ENCODE measurements at regions not wholly inside any gene's neighbourhood (a gene's known extent, or its start where the extent isn't known, plus 50 kb on each side); places are given as distances from the start of the nearest gene placed in this dataset.
"Not testable (repeated sequence)": the region's sequence is repeated elsewhere in the genome, so short reads cannot be mapped to it uniquely, and the experiment has no call there.

DNA sequence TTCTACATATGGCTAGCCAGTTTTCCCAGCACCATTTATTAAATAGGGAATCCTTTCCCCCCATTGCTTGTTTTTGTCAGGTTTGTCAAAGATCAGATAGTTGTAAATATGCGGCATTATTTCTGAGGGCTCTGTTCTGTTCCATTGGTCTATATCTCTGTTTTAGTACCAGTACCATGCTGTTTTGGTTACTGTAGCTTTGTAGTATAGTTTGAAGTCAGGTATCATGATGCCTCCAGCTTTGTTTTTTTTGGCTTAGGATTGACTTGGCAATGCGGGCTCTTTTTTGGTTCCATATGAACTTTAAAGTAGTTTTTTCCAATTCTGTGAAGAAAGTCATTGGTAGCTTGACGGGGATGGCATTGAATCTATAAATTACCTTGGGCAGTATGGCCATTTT, 60.0 kb upstream of the GPC3 start:
- intact Hi-C loops (cut with DNase I); H3K27ac ChIP-seq; H3K36me3 ChIP-seq; H3K27me3 ChIP-seq; H3K4me3 ChIP-seq; H3K4me1 ChIP-seq; DNase-seq; H3K9me3 ChIP-seq: not testable (repeated sequence)
- WGBS, 2 donors, result 95 to 98% methylated on average over 2 of the region's 3 CpGs

GRCh38 chrX:134067107-134067506, 81.7 kb upstream of the GPC3 start:
- H3K27me3 ChIP-seq; H3K27ac ChIP-seq; H3K36me3 ChIP-seq; H3K9me3 ChIP-seq; DNase-seq; H3K4me3 ChIP-seq; intact Hi-C loops (cut with DNase I); H3K4me1 ChIP-seq: not testable (repeated sequence)
- 86 to 93% methylated on average over 3 of the region's 3 CpGs for WGBS, 2 donors

DNA sequence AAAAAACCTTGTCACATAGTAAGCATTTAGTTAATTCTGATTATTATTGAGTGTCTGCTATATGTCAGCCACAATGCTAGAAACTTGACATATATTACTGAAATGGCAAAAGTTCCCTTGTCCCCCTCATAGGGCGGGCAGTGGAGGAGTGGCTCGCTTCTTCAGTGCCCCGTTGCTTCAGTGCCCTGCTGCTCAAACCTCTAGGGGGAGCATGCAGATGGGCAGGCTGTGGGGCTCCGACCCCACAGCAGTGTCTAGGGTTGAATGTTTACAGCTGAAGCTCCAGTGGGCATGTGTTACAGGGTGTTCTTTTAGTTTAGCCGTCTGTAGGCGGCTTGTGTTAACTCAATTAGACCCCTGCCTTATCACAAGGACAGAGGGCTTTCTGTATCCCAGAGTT, 86.5 kb upstream of the GPC3 start:
- H3K27ac ChIP-seq; H3K27me3 ChIP-seq; intact Hi-C loops (cut with DNase I); H3K36me3 ChIP-seq; H3K9me3 ChIP-seq; H3K4me1 ChIP-seq; DNase-seq; H3K4me3 ChIP-seq: not testable (repeated sequence)
- WGBS, 2 donors, result 64 to 67% methylated on average over 6 of the region's 6 CpGs

- TF ChIP-seq POLR2A (IDR thresholded peaks at IDR 0.05) (no peak), POLR2AphosphoS5 (IDR thresholded peaks at IDR 0.05) (no peak), EP300 (IDR thresholded peaks at IDR 0.05) (no peak), CTCF (IDR thresholded peaks at IDR 0.05) (no peak)
- H3K9me3 ChIP-seq, result no peaks in the 10 kb centered on the region
- H3K27me3 ChIP-seq, result no peaks in the 10 kb centered on the region
- WGBS, 2 donors, result 72 to 78% methylated on average over 2 of the region's 2 CpGs
- H3K4me1 ChIP-seq, result no peaks in the 10 kb centered on the region
- no peak overlapping the region for H3K4me3 ChIP-seq
- no peak for DNase-seq
- intact Hi-C loops (cut with DNase I), result no loop called here
- H3K27ac ChIP-seq, result no peak overlapping the region
- no peaks in the 10 kb centered on the region for H3K36me3 ChIP-seq
These were observed 87.9 kb upstream of the GPC3 start for GRCh38 chrX:134073341-134073740.

DNA sequence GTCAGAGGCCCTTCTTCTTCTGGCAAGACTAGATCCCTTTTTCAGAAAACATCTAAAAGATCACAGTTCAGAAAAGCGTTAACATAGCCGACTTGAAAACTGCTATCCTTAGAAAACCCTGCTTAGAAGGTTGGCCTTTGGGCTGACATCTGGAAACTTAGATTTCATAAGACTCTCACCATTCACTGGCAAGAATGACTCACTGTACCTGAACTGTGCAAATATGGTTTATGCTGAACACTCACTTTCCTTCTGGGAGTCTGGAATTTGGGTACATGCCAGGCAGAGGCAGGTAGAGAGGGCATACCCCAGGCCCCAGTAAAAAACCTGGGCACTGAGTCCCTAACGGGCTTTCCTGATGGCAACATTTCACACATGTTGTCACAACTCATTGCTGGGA, 88.8 kb upstream of the GPC3 start:
- no peaks in the 10 kb centered on the region for H3K9me3 ChIP-seq
- no peak overlapping the region for H3K4me3 ChIP-seq
- no peaks in the 10 kb centered on the region for H3K4me1 ChIP-seq
- DNase-seq, result no peak
- TF ChIP-seq POLR2AphosphoS5 (IDR thresholded peaks at IDR 0.05) (no peak), CTCF (IDR thresholded peaks at IDR 0.05) (no peak), EP300 (IDR thresholded peaks at IDR 0.05) (no peak), POLR2A (IDR thresholded peaks at IDR 0.05) (no peak)
- WGBS, 2 donors, result 79 to 86% methylated on average over 3 of the region's 3 CpGs
- no peaks in the 10 kb centered on the region for H3K36me3 ChIP-seq
- no peaks in the 10 kb centered on the region for H3K27me3 ChIP-seq
- no peak overlapping the region for H3K27ac ChIP-seq
- intact Hi-C loops (cut with DNase I), result no loop called here

DNA sequence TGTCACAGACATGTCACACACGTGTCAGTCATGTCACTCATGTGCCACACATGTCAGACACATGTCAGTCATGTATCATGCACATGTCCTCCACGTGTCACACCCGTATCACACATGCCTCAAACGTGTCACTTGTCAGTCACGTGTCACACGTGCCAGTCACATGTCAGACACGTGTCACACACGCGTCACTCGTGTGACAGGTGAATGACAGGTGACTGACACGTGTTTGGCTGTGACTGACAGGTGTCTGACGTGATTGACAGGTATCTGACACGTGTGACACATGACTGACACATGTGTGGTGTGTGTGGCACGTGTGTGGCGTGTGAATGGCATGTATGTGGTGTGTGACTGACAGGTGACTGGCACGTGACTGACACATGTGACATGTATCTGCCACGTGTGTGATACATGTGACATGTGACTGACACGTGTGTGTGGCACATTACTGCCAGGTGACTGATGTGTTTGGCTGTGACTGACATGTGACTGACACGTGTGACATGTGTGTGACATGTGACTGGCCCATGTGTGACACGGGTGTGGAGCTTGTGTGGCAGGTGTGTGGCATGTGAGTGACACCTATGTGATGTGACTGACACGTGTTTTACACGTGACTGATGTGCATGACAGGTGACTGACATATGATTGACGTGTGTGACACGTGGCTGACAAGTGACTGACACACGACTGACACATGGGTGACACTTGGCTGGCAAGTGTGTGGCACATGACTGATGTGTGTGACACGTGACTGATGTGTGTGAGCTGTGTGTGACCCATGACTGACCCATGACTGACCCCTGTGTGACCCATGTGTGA, 90.7 kb upstream of the GPC3 start:
- no peaks in the 10 kb centered on the region for H3K27me3 ChIP-seq
- no peaks in the 10 kb centered on the region for H3K4me1 ChIP-seq
- no peak for TF ChIP-seq EP300 (IDR thresholded peaks at IDR 0.05)
- TF ChIP-seq CTCF (IDR thresholded peaks at IDR 0.05), result no peak
- TF ChIP-seq POLR2AphosphoS5 (IDR thresholded peaks at IDR 0.05), result peak; percentile 68 to 86 (median 70)
- intact Hi-C loops (cut with DNase I), result no loop called here
- H3K9me3 ChIP-seq, result no peaks in the 10 kb centered on the region
- no peak overlapping the region for H3K27ac ChIP-seq
- DNase-seq, result no peak
- no peak overlapping the region for H3K4me3 ChIP-seq
- WGBS, 2 donors, result 86 to 90% methylated on average over 26 of the region's 26 CpGs
- no peaks in the 10 kb centered on the region for H3K36me3 ChIP-seq

Data from sigmoid colon (tissue), 6 donors.